T-helper 17 cell (primary cell): ENCODE measurements at regions not wholly inside any gene's neighbourhood (a gene's known extent, or its start where the extent isn't known, plus 50 kb on each side); places are given as distances from the start of the nearest gene placed in this dataset.

Source experiments
- ATAC-seq: fragments of 150-1000 bp; cut with Tn5 transposase; 2 replicates; pipeline ENCODE4 v1.10.0; 2021; ENCODE audit warnings: mild to moderate bottlenecking, moderate library complexity
- DNase-seq, 3 donors: peaks; one replicate each; pipeline versions ENCODE4 v3.0.0 to v3.0.0-alpha.2; 2020 to 2021
- H3K9me3 ChIP-seq: one replicate; pipeline ENCODE4 v1.7.0; 2013; ENCODE audit warnings: low read length, mild to moderate bottlenecking; ENCODE audit not compliant: control insufficient read depth, poor library complexity, severe bottlenecking
- H3K27ac Mint-ChIP-seq: one replicate; pipeline ENCODE4 v1.8.0; 2022; ENCODE audit warnings: mild to moderate bottlenecking, moderate library complexity, mixed read lengths
- H3K27me3 Mint-ChIP-seq: one replicate; pipeline ENCODE4 v1.8.0; 2022; ENCODE audit warnings: mixed read lengths
- H3K36me3 Mint-ChIP-seq: one replicate; pipeline ENCODE4 v1.8.0; 2022; ENCODE audit warnings: low read depth, mixed read lengths
- H3K4me1 Mint-ChIP-seq: one replicate; pipeline ENCODE4 v1.8.0; 2022; ENCODE audit warnings: mild to moderate bottlenecking, mixed read lengths
- H3K4me3 Mint-ChIP-seq: one replicate; pipeline ENCODE4 v1.8.0; 2022; ENCODE audit warnings: mild to moderate bottlenecking, moderate library complexity, mixed read lengths

DNA sequence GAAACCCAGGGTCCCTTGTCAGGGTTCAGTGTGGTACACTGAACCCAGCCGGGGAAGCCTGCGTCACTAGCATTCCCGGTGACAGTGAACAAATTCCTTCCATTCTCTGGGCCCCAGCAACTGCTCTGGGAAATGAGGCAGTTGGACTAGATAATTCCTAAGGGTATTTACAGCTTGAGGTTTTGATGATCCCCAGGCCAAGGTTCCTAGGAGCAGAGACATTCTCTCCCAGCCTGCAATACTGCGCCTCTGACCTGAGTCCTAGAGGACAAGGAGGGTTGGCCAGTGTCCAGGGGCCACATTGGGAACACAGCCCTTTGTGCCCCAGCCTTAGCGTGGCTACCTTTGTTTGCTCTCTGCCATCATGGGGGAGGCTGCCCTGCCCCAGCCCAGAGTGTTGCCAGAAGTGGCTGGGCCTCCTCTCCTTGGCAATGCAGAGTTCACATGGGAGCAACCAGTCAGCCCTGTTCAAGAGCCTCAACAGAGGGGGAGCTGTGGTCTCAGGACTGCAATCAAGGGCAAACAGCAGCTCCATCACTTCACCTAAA is 178.2 kb downstream of the SEC61B start:
- ATAC-seq (no peak), DNase-seq (no peak)
- no peaks in the 10 kb centered on the region for H3K4me1 Mint-ChIP-seq
- no peak overlapping the region for H3K27ac Mint-ChIP-seq
- H3K27me3 Mint-ChIP-seq = peaks cover 28% of the 10 kb centered on the region
- H3K4me3 Mint-ChIP-seq = no peak overlapping the region
- no peaks in the 10 kb centered on the region for H3K36me3 Mint-ChIP-seq
- H3K9me3 ChIP-seq = no peaks in the 10 kb centered on the region

DNA sequence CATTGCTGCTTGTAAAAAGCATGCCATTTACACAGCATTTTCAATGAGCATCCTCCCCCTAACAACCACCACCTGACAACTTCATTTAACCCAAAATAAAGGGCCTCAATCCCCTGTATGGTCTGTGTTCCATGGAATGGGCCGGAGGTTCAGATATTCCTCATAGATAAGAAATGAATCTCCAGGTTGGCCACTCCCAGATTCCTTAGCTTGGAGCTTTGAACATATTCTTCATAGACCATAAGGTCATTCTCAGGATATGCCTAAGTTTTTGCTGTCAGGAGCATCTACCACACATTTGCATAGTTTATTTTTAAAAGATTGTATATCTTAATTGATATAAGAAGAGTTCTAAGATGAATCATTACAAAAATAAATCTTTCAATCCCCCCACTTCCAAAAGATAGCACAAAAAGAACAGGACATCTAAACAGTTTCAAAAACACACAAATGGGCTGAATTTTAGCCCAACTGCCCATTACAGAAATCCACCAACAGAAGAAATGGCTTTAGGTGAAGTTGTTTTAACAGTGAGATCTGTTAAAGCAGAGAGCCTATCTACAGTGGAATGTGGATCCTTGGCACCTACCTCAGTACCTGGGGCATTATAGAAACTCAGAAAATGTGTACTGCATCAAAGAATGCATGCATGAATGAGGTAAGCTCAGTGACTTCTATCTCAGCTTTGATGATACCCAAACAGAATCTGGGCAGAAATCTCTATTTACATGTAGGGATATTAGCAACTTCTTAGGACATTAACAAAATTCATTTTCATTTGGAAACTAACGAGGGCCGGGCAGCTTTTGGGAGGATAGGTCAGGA is 179.8 kb downstream of the SEC61B start:
- H3K9me3 ChIP-seq = no peaks in the 10 kb centered on the region
- ATAC-seq (no peak), DNase-seq (no peak)
- Mint-ChIP-seq H3K27ac (no peak overlapping the region), H3K4me3 (peak overlapping the region; percentile 19), H3K4me1 (no peaks in the 10 kb centered on the region), H3K36me3 (no peaks in the 10 kb centered on the region), H3K27me3 (peaks cover 33% of the 10 kb centered on the region)

DNA sequence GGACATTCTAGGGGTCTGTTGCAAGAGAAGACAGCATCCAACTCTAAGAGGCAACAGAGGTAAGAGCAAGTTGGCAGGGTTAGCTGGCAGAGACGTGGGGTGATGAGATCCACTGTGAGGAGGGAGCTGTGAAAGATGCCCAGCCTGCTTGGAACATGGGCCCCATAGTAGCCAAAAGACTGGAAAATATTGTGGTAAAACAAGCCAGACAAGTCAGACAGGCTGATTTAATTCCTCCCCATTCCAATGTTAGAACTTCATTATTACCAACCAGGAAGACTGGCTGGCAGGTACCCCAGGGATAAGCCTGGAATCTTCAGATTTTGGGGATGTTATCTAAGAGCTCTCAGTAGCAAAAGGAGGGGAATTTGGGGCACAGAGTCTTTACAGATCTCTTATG is 181.3 kb downstream of the SEC61B start:
- Mint-ChIP-seq H3K4me3 (peak overlapping the region; percentile 64), H3K36me3 (no peaks in the 10 kb centered on the region), H3K4me1 (no peaks in the 10 kb centered on the region), H3K27me3 (peaks cover 33% of the 10 kb centered on the region), H3K27ac (no peak overlapping the region)
- H3K9me3 ChIP-seq = no peaks in the 10 kb centered on the region
- DNase-seq (no peak), ATAC-seq (no peak)

DNA sequence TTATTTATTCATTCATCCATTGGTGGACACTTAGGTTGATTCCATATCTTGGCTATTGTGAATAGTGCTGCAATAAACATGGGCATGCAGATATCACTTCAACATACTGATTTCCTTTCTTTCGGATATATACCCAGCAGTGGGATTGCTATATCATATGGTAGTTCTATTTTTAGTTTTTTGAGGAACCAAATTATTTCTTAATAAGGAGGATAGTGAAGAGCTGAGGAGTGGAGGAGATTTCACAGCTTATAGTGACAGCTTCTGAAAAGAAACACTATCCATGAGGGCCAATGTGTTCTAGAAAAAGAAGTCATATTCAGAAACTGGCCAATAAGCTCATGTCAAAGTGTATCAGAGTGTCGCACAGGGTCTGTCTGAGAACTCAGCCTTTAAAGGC is 183.3 kb downstream of the SEC61B start:
- no peaks in the 10 kb centered on the region for H3K4me1 Mint-ChIP-seq
- H3K27me3 Mint-ChIP-seq = peaks cover 36% of the 10 kb centered on the region
- ATAC-seq = no peak
- no peak overlapping the region for H3K27ac Mint-ChIP-seq
- no peak overlapping the region for H3K4me3 Mint-ChIP-seq
- DNase-seq = no peak
- H3K9me3 ChIP-seq = no peaks in the 10 kb centered on the region
- H3K36me3 Mint-ChIP-seq = no peaks in the 10 kb centered on the region

DNA sequence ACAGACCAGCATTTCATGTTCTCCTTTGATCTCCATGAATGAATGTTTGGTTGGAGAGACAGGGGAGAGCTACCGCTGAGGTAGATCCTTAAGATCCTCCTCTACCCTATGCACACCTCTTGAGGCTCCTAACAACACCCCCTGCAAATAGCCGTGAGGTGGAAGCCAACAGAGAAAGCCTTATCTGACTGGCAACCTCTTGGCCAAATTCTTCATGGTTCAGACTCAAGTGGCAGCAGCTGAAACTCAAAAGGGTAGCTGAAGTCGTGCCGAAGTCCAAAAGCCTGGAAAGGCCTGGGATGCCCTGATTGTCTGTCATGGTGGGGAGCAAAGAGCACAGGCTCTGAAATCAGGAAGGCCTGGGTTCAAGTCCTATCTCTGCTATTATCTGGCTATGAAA is 184.9 kb downstream of the SEC61B start:
- H3K27ac Mint-ChIP-seq = no peak overlapping the region
- no peaks in the 10 kb centered on the region for H3K36me3 Mint-ChIP-seq
- H3K27me3 Mint-ChIP-seq = peaks cover 28% of the 10 kb centered on the region
- no peaks in the 10 kb centered on the region for H3K4me1 Mint-ChIP-seq
- ATAC-seq = no peak
- no peak overlapping the region for H3K4me3 Mint-ChIP-seq
- no peaks in the 10 kb centered on the region for H3K9me3 ChIP-seq
- no peak for DNase-seq

DNA sequence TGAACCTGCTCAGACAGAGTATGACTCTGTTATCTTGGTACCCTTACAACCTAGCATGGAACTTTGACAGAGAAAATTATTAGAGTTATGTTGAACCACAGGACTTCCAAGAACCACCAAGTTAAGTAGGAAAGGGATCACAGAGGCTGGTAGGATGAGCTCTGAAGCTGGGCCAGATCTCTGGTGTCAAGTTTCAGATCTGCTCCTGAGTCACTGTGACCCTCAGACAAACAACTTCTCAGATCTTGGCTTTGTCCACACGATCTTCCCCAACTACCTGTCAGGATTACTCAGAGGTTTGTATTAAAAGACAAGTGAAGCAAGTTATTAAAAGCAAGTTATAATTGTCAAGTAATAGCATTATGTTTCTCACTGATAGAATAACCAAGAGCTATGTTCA is 189.0 kb downstream of the SEC61B start:
- Mint-ChIP-seq H3K36me3 (no peaks in the 10 kb centered on the region), H3K27me3 (peaks cover 23% of the 10 kb centered on the region), H3K4me3 (no peak overlapping the region), H3K4me1 (no peaks in the 10 kb centered on the region), H3K27ac (no peak overlapping the region)
- H3K9me3 ChIP-seq = no peaks in the 10 kb centered on the region
- ATAC-seq (no peak), DNase-seq (no peak)

DNA sequence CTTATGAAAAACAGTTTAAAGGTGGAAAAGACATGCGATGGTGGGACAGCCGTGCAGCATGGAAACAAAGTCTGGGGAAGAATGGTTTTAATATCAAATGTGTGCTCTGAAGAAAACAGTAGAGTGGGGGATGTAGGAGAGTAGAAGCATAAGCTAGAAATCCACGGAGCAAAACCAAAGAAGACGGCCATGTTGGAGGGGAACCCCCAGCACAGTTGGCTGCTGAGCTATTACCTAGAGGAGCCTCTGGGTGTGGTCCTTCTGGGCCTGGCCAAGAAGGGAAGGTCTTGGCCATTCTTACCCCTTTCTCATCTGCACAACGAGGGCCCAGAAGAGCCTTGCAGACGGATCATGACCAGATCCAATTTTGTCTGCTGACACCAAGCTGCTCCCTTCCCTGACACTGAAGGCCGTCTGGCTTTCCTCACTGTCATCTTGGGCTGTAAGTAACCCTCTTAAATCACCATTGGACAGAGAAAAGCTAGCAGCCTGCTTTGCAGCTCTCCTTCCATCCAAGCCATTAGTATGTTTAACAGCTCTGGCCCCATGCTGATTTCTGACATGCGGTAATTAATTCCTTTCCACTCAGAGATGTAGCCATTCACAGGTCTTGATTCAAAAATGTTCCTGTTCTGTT is 189.5 kb downstream of the SEC61B start:
- Mint-ChIP-seq H3K27ac (no peak overlapping the region), H3K27me3 (peaks cover 25% of the 10 kb centered on the region), H3K36me3 (no peaks in the 10 kb centered on the region), H3K4me3 (no peak overlapping the region), H3K4me1 (no peaks in the 10 kb centered on the region)
- no peaks in the 10 kb centered on the region for H3K9me3 ChIP-seq
- no peak for DNase-seq
- no peak for ATAC-seq

DNA sequence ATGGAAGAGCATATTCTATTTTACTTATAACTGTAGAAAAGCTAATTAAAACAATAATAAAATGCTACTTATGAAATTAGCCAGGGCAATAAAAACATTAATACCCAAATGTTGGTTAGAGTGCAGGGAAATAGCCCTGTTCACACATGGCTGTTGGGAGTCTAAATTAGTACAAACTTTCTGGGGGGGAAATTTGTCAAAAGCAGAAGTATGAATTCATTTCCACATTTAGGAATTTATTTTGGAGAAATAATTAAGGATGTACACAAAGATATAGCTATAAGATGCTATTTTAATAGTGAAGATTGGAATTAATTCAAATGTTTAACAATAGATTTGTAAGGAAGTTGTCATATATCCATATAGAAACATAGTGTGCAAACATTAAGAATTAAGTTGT is 190.5 kb downstream of the SEC61B start:
- Mint-ChIP-seq H3K4me1 (peaks cover 2% of the 10 kb centered on the region), H3K4me3 (no peak overlapping the region), H3K27ac (no peak overlapping the region), H3K27me3 (peaks cover 30% of the 10 kb centered on the region), H3K36me3 (no peaks in the 10 kb centered on the region)
- H3K9me3 ChIP-seq = no peaks in the 10 kb centered on the region
- DNase-seq (no peak), ATAC-seq (no peak)

DNA sequence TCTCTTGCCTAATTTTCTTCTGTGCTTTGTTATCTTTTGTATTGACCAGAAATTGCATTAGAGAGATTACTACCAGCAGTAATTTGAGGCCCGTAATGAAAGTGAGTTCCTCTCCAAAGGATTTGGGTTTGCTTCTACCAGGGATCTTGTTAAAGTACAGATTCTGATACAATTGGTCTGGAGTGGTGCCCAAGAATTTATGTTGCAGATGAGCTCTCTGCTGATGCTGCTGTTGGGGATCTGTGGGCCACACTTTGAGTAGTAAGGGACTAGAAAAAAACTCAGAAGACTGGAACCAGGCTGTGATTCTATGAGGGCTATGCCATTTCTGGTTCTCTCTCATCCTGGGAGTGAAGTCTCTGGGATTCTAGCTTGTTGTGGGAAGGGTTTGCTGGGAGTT is 192.2 kb downstream of the SEC61B start:
- no peak for ATAC-seq
- H3K36me3 Mint-ChIP-seq = no peaks in the 10 kb centered on the region
- H3K4me1 Mint-ChIP-seq = peaks cover 2% of the 10 kb centered on the region
- no peak overlapping the region for H3K27ac Mint-ChIP-seq
- no peaks in the 10 kb centered on the region for H3K9me3 ChIP-seq
- no peak overlapping the region for H3K4me3 Mint-ChIP-seq
- DNase-seq = no peak
- H3K27me3 Mint-ChIP-seq = peaks cover 39% of the 10 kb centered on the region

DNA sequence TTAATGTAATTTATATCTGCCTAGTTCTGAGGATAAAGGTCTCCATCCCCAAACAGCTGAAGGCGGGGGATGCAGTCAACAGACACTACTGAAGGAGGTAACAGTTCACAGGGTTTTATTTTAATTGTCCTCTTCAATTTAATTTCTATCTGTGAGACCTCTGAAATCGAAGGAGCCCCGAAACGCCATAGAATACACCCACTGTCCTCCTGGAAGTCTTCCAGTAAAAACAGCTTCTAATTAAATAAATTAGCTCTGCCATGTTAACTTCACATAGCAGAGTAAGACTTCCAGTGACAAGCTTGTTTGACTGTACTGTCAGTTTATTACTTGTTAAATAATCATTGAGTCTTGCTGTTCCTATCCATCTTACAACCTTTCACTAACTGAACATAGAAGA is 193.5 kb downstream of the SEC61B start:
- Mint-ChIP-seq H3K27ac (no peak overlapping the region), H3K36me3 (no peaks in the 10 kb centered on the region), H3K4me1 (peaks cover 2% of the 10 kb centered on the region), H3K4me3 (no peak overlapping the region), H3K27me3 (peaks cover 32% of the 10 kb centered on the region)
- no peak for DNase-seq
- ATAC-seq = no peak
- H3K9me3 ChIP-seq = no peaks in the 10 kb centered on the region

DNA sequence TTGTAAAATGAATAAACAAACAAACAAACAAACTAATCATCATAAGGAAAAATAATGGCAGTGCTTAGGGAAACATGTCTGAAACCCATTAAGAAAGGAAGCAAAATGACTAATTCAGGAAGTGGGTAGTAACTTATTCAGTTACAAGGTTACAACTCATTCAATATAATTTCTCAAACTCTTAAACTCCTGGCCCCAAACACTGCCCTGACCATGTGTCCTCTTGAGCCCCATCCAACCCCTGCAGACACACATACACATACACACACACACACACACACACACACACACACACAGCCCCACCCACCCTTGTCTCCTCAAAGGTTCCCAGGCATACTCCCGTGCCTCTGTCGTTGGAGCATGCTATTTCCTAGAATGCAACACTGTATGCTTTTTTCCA is 193.9 kb downstream of the SEC61B start:
- Mint-ChIP-seq H3K4me3 (no peak overlapping the region), H3K27me3 (peaks cover 32% of the 10 kb centered on the region), H3K36me3 (no peaks in the 10 kb centered on the region), H3K4me1 (peaks cover 2% of the 10 kb centered on the region), H3K27ac (no peak overlapping the region)
- ATAC-seq (no peak), DNase-seq (no peak)
- H3K9me3 ChIP-seq = no peaks in the 10 kb centered on the region

DNA sequence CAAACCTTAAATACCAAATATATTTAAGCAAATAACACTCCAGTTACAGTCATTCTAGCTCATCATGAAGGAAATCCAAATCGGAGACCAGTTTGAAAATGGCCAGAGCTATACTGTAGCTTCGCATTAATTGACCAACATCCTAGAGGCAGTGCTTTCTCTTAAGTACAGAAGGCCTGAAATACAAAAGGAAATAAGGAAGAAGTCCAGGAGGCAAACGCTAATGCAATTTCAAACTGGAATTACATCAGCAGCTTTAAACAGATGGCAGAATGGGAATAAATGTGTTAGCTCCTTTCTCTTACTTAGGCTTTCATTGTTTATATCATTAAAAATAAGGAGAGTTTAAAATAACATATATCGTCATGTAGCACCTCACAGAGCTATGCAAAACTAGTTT is 197.0 kb downstream of the SEC61B start:
- no peak overlapping the region for H3K4me3 Mint-ChIP-seq
- H3K27ac Mint-ChIP-seq = no peak overlapping the region
- ATAC-seq (no peak), DNase-seq (no peak)
- no peaks in the 10 kb centered on the region for H3K36me3 Mint-ChIP-seq
- H3K27me3 Mint-ChIP-seq = peaks cover 32% of the 10 kb centered on the region
- H3K4me1 Mint-ChIP-seq = peaks cover 2% of the 10 kb centered on the region
- no peaks in the 10 kb centered on the region for H3K9me3 ChIP-seq

DNA sequence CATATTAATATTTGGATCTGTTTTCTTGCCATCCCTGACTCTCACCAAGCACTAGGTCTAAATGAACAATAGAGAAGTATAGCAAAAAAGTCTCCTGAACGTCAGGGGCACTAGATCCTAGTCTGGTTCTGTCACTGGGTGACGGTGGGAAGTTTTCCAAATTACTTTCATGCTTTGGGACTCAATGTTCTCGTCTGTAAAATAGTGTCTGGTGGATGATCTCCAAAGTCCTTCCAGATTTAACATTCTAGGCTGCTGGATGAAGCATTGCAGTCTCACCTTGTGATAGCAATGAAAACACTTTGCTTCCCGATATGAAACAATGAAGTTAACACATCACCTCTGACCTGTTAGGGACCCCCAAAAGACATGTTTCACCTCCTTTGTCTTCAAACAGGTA is 199.3 kb downstream of the SEC61B start:
- Mint-ChIP-seq H3K4me3 (no peak overlapping the region), H3K27ac (no peak overlapping the region), H3K4me1 (peaks cover 2% of the 10 kb centered on the region), H3K36me3 (no peaks in the 10 kb centered on the region), H3K27me3 (peaks cover 28% of the 10 kb centered on the region)
- DNase-seq = no peak
- no peaks in the 10 kb centered on the region for H3K9me3 ChIP-seq
- ATAC-seq = no peak

DNA sequence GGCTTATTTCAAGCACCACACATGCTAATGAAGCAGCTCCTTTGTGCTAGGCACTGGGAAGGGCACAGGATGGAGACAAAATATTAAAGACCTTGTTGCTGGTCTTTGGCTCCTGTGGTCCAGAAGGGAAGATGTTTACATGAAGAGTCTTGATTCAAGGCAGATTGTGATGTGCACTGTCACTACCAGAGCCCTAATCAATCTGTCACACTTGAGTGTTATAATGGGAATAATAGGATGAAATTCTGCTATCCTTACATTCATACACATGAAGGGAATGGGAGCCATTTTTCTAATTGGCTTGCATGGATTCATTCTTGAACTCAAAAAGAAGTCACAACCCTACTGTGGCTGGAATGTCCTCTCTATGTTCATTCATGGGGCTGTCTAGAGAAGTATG is 203.0 kb downstream of the SEC61B start:
- Mint-ChIP-seq H3K27me3 (peaks cover 22% of the 10 kb centered on the region), H3K27ac (no peak overlapping the region), H3K36me3 (no peaks in the 10 kb centered on the region), H3K4me1 (no peaks in the 10 kb centered on the region), H3K4me3 (no peak overlapping the region)
- no peak for ATAC-seq
- DNase-seq = no peak
- no peaks in the 10 kb centered on the region for H3K9me3 ChIP-seq
